NCI-H1694 treated with DMSO at 0.1 percent for 48 hours (cell line): ENCODE measurements at regions not wholly inside any gene's neighbourhood (a gene's known extent, or its start where the extent isn't known, plus 50 kb on each side); places are given as distances from the start of the nearest gene placed in this dataset.

ENCODE experiments used
- DNase-seq: peaks from one replicate; lab custom pipeline; 2025; lab: John Stamatoyannopoulos, UW

- DNase-seq = no peak
Measured at GRCh38 chr16:79497606-79498350, 102.8 kb downstream of the MAF start.

- DNase-seq = no peak
Measured at GRCh38 chr16:79493911-79494310, 106.6 kb downstream of the MAF start.

DNA sequence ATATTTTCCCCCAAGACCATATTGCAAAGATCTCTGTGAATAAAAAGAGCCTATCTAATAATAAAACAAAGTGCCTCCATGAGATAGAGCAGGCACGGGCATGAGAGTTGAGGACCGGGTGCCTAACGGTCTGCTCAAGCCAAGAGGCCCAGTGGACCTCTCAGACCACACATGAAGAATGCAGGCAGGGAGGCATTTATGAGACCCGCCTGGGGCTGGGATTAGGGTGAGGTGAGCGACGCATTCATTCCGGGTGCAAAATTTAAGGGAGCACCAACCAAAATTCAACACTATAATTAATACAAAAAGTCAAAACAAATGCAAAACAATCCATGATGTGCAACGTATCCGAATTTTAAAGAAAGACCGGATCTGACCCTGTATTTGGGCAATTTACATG is 108.5 kb downstream of the MAF start:
- no peak for DNase-seq

DNA sequence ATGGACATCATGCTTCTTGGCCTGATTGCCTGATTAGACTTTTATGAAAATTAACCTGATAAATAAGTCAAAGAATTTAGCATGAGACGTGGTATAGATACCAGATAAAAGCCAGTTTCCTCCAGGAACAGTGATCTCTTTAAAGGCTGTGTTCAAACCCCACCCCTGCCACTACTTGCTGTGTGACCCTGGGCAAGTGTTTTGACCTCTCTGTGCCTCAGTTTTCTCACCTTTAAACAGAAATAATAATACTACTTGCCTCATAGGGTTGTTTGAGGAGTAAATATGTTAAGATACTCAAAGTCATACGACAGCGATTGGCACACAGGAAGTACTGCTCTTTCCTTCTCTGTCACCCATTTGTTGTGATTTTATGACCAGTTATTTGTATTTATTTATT is 115.5 kb downstream of the MAF start:
- DNase-seq = no peak

DNA sequence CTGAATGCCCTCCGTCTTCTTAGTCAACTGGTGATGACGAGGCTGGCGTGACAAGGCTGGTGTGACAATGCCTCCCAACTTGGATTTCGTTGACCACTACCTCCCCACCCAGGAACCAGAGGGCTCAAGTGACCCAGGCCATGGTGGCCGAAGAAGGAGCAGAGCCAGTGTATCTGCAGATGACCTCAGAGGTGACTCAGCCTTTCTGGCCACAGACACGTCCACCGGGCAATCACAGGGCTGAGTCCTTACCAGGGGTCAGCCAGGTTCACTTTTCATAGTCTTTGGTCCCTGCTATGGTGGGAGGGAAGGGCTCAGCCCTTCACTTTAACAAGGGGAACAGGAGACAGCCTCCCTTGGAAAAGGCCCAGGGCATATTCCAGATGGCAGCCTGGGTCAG is 116.3 kb downstream of the MAF start:
- no peak for DNase-seq

DNA sequence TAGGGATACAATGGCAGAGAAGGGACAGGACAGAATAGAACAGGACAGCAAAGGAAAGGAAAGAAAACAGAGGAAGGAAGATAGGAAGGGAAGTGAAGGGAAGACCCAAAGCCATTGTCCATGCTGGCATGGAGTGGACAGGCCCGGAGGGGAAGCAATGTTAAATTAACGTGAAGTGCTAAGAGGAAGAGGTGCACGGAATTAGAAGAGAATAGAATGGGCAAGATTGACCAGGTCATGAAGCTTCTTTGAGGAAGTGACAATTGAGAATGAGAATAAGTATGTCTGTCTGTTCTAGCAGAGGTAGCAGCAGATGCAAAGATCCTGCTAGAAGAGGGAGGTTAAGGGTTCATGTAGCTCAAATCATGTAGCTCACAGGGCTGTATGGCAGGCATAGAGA is 117.2 kb downstream of the MAF start:
- no peak for DNase-seq

DNA sequence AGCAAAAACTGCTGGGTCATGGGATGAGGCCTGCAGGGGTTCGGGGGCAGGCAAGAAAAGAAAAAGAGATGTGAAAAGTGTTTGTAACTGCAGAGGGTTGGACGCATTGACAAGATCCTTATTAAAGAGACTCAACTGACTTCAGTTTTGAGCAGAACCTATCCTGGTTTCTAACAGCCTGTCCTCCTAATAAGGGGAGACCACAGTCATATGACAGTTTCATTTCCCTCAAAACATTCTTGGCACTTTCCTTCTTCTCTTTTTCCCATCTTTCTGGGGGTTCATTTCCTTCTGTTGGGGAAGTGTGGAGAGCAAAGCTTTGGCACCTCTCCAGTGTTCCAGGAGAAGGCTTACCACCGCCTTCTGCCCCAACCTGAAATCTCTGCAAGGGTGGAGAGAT is 118.5 kb downstream of the MAF start:
- no peak for DNase-seq

DNA sequence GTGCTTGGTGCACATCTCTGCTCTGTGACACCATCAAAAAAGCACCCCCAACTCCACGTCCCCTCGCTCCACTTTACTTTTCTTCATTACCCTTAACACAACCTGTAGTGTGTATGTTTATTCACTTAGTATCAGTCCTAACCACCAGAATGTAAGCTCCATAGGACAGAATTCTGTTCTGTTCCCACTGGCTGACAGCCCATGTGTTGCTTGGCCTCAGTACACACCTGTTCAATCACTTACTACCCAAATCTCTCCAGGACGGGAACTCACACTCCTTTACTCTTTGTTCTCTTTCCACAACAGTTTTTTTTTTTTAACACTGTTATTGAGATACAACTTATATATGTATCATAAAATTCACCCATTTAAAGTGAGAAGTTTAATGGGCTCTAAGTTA is 119.6 kb downstream of the MAF start:
- DNase-seq = no peak

- no peak for DNase-seq
Measured at GRCh38 chr16:79480056-79480455, 120.5 kb downstream of the MAF start.

DNA sequence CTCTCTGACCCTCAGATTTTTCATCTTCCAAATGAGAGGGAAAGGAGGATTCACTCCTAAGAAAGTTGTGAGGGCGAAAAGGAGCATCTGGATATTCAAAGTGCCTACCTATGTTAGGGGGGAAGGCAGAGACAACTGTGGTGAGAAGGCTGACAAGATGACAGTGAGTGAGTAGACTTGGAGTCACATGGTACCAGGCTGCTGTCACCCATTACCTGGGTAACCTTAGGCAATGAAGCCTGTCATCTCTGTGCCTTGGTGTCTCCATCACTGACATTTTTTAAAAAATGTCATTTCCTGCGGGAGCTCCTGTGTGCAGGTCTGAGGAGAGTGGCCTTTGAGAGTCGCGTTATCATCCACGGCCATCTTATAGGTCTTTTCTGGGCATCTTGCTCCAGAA is 124.0 kb downstream of the MAF start:
- DNase-seq = no peak

GRCh38 chr16:79475841-79476240 is 124.7 kb downstream of the MAF start:
- no peak for DNase-seq

GRCh38 chr16:79473456-79473855 is 127.1 kb downstream of the MAF start:
- DNase-seq = no peak

DNA sequence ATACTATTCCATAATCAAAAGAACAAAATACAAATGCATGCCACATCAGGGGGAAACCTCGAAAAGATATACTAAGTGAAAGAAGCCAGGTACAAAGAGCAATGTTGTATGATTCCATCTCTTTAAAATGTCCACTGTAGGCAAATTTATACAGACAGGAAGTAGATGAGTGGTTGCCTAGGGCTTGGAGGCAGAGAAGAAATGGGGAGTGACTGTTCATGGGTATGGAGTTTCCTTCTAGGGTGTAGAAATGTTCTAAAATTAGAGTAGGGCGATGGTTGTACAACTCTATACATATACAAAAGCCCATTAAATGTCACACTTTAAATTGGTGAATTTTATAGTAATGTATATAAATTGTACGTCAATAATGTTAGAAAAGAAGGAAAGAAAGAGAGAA is 128.1 kb downstream of the MAF start:
- DNase-seq = no peak

- no peak for DNase-seq
Measured at GRCh38 chr16:79469999-79470398, 130.5 kb downstream of the MAF start.

DNA sequence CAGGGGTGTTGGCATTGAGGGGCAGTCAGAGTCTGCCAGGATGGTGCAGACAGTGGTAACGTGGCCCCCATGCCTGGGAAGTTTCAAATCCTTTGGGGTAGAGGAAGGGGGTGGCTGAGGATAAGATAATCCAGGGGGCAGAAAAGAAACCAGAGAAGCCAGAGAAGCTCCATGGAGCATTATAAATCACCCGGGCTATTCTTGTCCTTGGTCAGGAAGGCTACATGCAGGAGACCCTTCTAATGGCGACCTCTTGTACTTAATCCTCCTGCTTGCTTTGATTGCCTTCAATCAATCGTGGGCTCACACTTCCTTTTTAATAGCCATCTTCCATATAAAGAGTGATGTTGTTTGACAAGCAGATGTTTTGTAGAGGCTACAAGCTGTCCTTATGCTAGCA is 131.9 kb downstream of the MAF start:
- DNase-seq = no peak

DNA sequence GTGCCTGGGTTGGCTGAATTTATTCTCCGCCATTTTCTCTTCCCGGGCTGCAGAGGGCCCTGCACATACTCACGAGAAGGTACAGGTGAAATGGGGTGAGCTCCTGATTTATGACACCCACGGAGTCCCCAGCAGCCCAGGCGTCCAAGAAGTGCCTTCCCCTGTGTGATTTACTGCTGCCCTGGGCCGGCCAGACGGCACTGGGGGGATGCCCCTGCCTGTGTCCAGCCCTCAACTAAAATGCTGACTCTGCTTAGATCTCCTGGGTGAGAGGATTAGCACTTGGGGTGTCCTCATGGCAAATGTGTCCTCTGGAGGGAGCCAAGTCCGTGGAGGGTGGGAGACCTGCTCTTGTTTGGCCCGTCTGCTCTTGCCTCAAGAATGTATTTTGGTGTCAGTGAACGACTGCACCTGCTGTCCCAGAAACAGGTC is 132.4 kb downstream of the MAF start:
- DNase-seq = no peak

DNA sequence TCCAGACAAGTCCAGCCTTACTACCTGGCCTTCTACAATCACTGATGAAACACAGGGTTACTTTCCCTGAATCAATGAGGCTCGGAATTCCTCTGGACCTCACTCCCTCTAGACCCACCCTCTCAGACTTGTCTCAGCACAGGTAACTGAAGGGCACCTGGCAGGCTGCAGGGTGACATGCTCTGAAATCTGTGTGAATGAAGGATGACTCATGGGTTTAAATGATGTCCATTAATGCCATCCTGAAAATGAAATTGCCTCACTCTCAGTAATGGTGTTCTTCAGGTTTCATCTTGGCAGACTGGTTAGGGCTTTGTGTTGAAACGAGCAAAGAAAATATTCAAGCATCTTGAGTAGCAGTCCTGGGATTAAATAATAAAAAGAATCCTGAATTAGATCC is 134.4 kb downstream of the MAF start:
- DNase-seq = no peak

- no peak for DNase-seq
Measured at GRCh38 chr16:79463841-79464240, 136.7 kb downstream of the MAF start.

- no peak for DNase-seq
Measured at GRCh38 chr16:79456036-79456435, 144.5 kb downstream of the MAF start.

DNA sequence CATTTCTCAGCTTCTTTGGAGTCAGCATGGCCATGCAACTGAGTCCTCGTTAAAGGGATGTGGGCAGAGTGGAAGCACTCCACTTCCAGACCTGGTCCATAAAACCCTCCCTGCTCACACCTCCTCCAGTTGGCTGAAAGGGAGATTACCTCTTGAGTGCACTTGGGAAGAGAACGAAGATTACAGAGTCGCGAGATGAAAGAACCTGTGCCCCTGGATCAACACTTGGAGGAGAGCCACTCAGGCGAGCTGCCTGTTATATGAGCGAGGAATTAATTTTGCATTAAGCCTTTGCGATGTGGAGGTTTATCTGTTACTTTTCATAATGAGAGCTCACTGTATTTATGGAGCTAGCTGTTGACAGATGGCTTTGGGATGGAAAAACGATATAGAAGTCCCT is 147.9 kb downstream of the MAF start:
- DNase-seq = no peak

DNA sequence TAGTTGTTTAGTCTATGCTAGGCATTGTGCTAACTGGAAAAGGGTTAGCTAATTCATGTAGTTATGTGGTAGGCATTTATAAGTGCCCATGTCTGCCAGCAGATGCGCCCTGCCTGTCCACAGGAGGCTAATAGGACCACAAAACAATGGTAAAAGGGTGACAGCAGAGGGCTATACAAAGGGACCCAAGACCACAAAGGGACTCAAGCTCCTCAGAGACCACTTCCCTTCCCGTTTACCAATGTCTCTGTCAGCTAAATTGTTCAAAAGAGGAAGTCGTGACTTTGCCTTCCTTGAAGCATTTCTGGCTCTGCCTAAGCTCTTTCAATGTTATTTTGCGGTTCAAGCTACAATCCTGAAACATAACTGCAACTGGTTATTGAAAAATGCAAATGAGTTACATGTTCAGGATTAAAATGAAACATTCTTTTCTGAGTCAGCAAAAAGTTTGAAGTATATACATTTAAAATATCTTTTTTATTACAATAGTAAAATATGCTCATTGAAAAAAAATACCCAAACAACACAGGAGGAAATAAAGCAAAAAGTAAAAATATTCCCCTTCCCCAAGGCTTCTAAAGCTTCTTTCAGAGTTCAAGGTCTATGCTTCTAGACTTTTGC is 149.2 kb downstream of the MAF start:
- DNase-seq = no peak

DNA sequence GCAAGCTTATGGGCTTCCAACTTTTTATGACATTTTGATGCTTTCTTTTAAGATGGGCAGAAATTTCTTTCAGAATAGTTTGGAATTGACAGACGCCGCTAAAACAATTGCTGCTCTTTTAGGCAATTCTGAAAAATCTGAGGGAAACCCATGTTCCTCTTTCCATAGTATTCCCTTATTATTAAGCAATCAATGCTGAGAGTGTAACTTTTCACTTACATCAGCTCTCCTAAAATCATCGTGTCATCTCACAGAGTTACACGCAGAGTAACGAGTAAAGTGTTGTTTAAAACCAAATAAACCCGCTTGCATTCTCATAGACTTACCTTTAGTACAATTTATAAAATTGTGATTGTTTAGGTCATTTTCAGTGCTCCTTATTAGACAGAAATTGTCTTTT is 150.6 kb downstream of the MAF start:
- no peak for DNase-seq

DNA sequence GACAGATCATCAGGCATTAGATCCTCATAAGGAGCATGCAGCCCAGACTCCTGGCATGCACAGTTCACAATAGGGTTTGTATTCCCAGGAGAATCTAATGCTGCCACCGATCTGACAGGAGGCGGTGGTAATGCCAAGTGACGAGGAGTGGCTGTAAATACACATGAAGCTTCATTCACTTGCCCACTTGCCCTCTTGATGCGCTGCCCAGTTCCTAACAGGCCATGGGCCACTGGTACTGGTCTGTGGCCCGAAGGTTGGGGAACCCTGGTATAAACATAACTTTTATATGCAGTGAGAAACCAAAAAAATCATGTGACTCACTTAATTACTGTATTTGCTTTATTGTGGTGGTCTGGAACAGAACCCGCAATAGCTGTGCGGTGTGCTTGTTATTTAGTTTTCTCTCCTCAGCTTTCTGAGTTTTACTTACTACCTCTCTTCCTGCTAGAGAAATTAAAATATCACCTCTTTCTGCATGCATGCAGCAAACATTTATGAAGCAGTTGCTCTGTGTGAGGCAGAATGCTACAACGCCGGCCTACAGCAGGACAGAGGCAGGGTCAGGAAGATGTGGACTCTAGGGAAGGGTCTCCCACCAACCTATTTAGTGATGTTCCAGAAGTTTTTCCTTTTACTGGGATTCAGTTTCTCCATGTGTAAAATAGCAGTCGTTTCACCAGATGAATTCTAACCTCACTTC is 151.3 kb downstream of the MAF start:
- DNase-seq = no peak
